LNCaP clone FGC (cell line): ENCODE measurements at regions not wholly inside any gene's neighbourhood (a gene's known extent, or its start where the extent isn't known, plus 50 kb on each side); places are given as distances from the start of the nearest gene placed in this dataset.
A peak's percentile ranks its signal among the peaks of the same experiment; 100 is the strongest.
"Not testable (repeated sequence)": the region's sequence is repeated elsewhere in the genome, so short reads cannot be mapped to it uniquely, and the experiment has no call there.

ENCODE experiments used
- DNase-seq: peaks from one replicate; pipeline ENCODE4 v3.0.0-alpha.2; 2011; ENCODE audit warnings: low read depth
- H3K4me3 ChIP-seq: 2 replicates; pipeline ENCODE4 v1.5.1; 2011; ENCODE audit warnings: mild to moderate bottlenecking, low read depth, low read length, control low read depth
- CTCF ChIP-seq: IDR thresholded peaks from 2 replicates; pipeline ENCODE4 v1.5.1; 2012; ENCODE audit warnings: mild to moderate bottlenecking; ENCODE audit not compliant: control insufficient read depth, insufficient read depth; ENCODE audit errors: extremely low read depth

- no peak for TF ChIP-seq CTCF
These were observed 95.8 kb downstream of the ATXN3L start for GRCh38 chrX:13223868-13224567.

GRCh38 chrX:13220916-13221315 is 98.9 kb downstream of the ATXN3L start:
- no peak for TF ChIP-seq CTCF
- no peak for DNase-seq
- H3K4me3 ChIP-seq = no peak overlapping the region

More at GRCh38 chrX:13223868-13224567, 95.8 kb downstream of the ATXN3L start:
- DNase-seq = peak; percentile 27
- H3K4me3 ChIP-seq = no peak overlapping the region

GRCh38 chrX:13219991-13220764 is 99.7 kb downstream of the ATXN3L start:
- TF ChIP-seq CTCF = no peak
- no peak overlapping the region for H3K4me3 ChIP-seq
- no peak for DNase-seq

GRCh38 chrX:13218758-13219157 is 101.1 kb downstream of the ATXN3L start:
- DNase-seq = no peak
- no peak for TF ChIP-seq CTCF
- no peak overlapping the region for H3K4me3 ChIP-seq

- TF ChIP-seq CTCF = no peak
- H3K4me3 ChIP-seq = no peak overlapping the region
- no peak for DNase-seq
These were observed 103.7 kb downstream of the ATXN3L start for GRCh38 chrX:13216139-13216538.

GRCh38 chrX:13215729-13216128 is 104.1 kb downstream of the ATXN3L start:
- no peak for TF ChIP-seq CTCF
- DNase-seq = no peak
- H3K4me3 ChIP-seq = no peak overlapping the region

- no peak for DNase-seq
- no peak for TF ChIP-seq CTCF
- H3K4me3 ChIP-seq = no peak overlapping the region
These were observed 107.6 kb downstream of the ATXN3L start for GRCh38 chrX:13212191-13212651.

- H3K4me3 ChIP-seq, DNase-seq: not testable (repeated sequence)
These were observed 109.7 kb downstream of the ATXN3L start for GRCh38 chrX:13210142-13210541.

GRCh38 chrX:13209704-13210103 is 110.1 kb downstream of the ATXN3L start:
- H3K4me3 ChIP-seq, DNase-seq: not testable (repeated sequence)
